ENCODE measurements at regions not wholly inside any gene's neighbourhood (a gene's known extent, or its start where the extent isn't known, plus 50 kb on each side); places are given as distances from the start of the nearest gene placed in this dataset.
"Not testable (repeated sequence)": the region's sequence is repeated elsewhere in the genome, so short reads cannot be mapped to it uniquely, and the experiment has no call there.

DNA sequence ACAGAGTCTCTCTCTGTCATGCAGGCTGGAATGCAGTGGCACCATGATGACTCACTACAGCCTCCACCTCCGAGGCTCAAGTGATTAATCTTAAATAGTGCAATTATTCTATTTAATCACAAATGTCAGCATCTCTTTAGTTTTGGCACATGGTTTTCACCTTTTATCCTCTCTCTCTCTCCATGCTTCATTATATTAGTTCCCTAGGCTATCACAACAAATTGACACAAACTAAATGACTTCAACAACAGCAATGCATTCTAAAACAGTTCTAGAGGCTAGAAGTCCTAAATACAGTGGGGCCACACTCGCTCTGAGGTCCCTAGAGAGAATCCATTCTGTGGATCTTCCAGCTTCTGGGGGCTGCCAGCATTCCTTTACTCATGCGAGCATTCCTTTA lies 178.2 kb upstream of the ZNG1F start:
- H3K27me3 Mint-ChIP-seq (ENCODE audit: low read depth); H3K36me3 Mint-ChIP-seq (ENCODE audit: insufficient read depth); H3K9me3 Mint-ChIP-seq: not testable (repeated sequence)

DNA sequence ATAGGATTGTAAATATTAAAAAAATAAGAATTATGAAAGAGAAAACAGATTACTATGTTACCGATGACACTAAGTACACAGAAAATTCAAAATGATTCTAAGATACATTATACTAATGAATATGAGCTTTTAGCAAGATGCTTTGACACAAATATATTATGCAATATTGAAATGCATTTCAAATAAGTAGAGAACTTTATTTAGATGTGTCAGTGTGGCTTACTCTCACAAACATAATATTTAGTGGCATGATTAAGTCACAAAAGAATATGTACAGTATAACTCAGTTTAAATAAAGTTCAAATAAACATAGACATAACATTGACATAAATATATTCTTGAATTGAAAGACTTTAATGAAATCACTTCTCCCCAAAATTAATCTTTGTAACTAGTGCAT lies 172.7 kb upstream of the ZNG1F start:
- H3K9me3 Mint-ChIP-seq; H3K27me3 Mint-ChIP-seq (ENCODE audit: low read depth); DNase-seq; H3K4me3 Mint-ChIP-seq; ATAC-seq; H3K4me1 Mint-ChIP-seq (ENCODE audit: low read depth); H3K36me3 Mint-ChIP-seq (ENCODE audit: insufficient read depth): not testable (repeated sequence)

More for the DNA sequence above, 178.2 kb upstream of the ZNG1F start:
- not testable (repeated sequence) for ATAC-seq; DNase-seq; H3K4me3 Mint-ChIP-seq; H3K4me1 Mint-ChIP-seq (ENCODE audit: low read depth)

- not testable (repeated sequence) for DNase-seq; H3K27me3 Mint-ChIP-seq (ENCODE audit: low read depth); H3K9me3 Mint-ChIP-seq; H3K4me1 Mint-ChIP-seq (ENCODE audit: low read depth); H3K36me3 Mint-ChIP-seq (ENCODE audit: insufficient read depth)
- H3K4me3 Mint-ChIP-seq: peak overlapping the region; percentile 97
- ATAC-seq: peak; percentile 70 to 88
Measured at GRCh38 chr9:41359116-41359515, 170.0 kb upstream of the ZNG1F start.

DNA sequence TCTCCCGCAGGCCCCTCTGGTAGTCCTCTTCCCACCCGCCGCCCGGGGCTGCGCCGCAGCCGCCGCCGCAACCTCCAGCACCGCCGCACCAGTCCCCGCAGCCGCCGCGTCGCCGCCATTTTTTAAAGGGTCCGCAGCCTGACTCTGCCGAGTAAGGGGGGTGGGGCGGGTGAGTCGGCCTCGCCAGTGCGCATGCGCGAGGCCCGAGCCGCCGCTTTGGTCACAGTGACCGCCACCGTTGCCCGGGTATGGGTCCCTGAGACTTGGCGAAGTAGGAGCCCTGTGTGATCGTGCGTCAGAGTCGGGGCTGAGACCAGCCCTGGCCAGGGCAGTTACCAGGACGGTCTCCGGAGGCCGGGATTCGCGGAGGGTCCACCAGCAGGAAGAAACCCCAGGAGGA lies 169.6 kb upstream of the ZNG1F start:
- H3K4me3 Mint-ChIP-seq: peak overlapping the region; percentile 97
- not testable (repeated sequence) for H3K36me3 Mint-ChIP-seq (ENCODE audit: insufficient read depth)
- peak in 1 of 2 donors; percentile 25 for ATAC-seq

DNA sequence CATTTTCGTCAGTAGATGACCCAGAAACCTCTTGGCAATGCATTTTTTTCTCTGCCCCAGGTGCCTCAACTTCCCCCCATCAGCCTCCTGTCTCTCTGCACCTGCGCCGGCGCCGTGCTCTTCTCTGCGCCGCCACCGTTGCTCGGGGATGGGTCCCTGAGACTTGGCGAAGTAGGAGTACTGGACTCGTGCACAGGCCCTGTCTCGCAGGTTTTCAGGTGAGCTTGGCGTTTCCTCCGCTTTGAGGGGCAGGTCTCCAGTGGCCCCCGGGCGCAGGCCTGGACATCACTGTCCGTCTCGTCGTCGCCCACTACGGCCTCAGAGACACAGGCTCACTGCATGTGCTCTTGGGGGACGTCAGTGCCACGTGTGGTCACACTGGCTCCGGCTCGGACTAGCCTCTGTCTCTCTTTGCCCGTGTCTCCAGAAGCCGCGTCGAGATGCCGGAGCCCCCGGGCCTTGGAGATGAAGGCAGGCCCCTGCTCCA lies 168.8 kb upstream of the ZNG1F start:
- peak overlapping the region; percentile 97 for H3K4me3 Mint-ChIP-seq
- H3K27me3 Mint-ChIP-seq (ENCODE audit: low read depth); H3K9me3 Mint-ChIP-seq; H3K36me3 Mint-ChIP-seq (ENCODE audit: insufficient read depth); H3K4me1 Mint-ChIP-seq (ENCODE audit: low read depth); ATAC-seq; DNase-seq: not testable (repeated sequence)

More for the DNA sequence above, 169.6 kb upstream of the ZNG1F start:
- H3K27me3 Mint-ChIP-seq (ENCODE audit: low read depth); H3K9me3 Mint-ChIP-seq; H3K4me1 Mint-ChIP-seq (ENCODE audit: low read depth): not testable (repeated sequence)
- DNase-seq: peak; percentile 78

- ATAC-seq; H3K36me3 Mint-ChIP-seq (ENCODE audit: insufficient read depth); H3K4me1 Mint-ChIP-seq (ENCODE audit: low read depth); DNase-seq; H3K27me3 Mint-ChIP-seq (ENCODE audit: low read depth); H3K9me3 Mint-ChIP-seq: not testable (repeated sequence)
- peak overlapping the region; percentile 97 for H3K4me3 Mint-ChIP-seq
Measured at GRCh38 chr9:41357350-41357748, 168.2 kb upstream of the ZNG1F start.

GRCh38 chr9:41356588-41357349 lies 167.7 kb upstream of the ZNG1F start:
- not testable (repeated sequence) for H3K9me3 Mint-ChIP-seq; H3K36me3 Mint-ChIP-seq (ENCODE audit: insufficient read depth); H3K27me3 Mint-ChIP-seq (ENCODE audit: low read depth); H3K4me1 Mint-ChIP-seq (ENCODE audit: low read depth)
- ATAC-seq (peak; percentile 62), DNase-seq (peak; percentile 86)
- peak overlapping the region; percentile 97 for H3K4me3 Mint-ChIP-seq

DNA sequence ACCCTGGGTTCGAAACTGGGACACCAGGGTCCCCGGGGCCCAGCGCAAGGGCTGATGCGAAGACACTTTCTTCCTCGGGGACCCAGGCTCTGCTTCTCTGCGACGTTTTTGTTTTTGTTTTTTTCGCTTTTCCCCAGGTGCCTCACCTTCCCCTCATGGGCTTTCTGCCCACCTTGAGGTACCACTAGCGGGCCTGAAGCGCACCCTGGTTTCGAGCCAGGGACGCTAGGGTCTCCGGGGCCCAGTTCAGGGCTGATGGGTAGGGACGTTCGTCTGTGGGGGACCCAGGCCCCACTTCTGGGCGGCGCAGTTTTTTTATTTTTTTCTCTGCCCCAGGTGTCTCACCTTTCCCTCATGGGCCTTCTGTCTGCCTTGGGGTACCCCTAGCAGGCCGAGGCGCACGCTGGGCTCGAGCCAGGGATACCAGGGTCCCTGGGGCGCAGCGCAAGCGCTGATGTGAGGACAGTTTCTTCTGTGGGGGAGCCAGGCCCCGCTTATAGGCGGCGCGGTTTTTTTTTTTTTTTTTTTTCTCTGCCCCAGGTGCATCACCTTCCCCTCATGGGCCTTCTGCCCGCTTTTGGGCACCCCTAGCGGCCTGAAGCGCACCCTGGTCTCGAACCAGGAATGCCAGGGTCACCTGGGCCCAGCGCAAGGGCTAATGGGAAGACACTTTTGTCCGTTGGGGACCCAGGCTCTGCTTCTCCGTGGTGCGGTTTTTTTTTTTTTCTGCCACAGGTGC lies 166.8 kb upstream of the ZNG1F start:
- ATAC-seq; H3K9me3 Mint-ChIP-seq; H3K27me3 Mint-ChIP-seq (ENCODE audit: low read depth): not testable (repeated sequence)

GRCh38 chr9:41354978-41355377 lies 165.9 kb upstream of the ZNG1F start:
- not testable (repeated sequence) for ATAC-seq; H3K27me3 Mint-ChIP-seq (ENCODE audit: low read depth); DNase-seq; H3K9me3 Mint-ChIP-seq; H3K36me3 Mint-ChIP-seq (ENCODE audit: insufficient read depth); H3K4me1 Mint-ChIP-seq (ENCODE audit: low read depth)
- H3K4me3 Mint-ChIP-seq: peak overlapping the region; percentile 74

More for the DNA sequence above, 166.8 kb upstream of the ZNG1F start:
- not testable (repeated sequence) for DNase-seq; H3K36me3 Mint-ChIP-seq (ENCODE audit: insufficient read depth); H3K4me1 Mint-ChIP-seq (ENCODE audit: low read depth)
- peak overlapping the region; percentile 45 for H3K4me3 Mint-ChIP-seq

DNA sequence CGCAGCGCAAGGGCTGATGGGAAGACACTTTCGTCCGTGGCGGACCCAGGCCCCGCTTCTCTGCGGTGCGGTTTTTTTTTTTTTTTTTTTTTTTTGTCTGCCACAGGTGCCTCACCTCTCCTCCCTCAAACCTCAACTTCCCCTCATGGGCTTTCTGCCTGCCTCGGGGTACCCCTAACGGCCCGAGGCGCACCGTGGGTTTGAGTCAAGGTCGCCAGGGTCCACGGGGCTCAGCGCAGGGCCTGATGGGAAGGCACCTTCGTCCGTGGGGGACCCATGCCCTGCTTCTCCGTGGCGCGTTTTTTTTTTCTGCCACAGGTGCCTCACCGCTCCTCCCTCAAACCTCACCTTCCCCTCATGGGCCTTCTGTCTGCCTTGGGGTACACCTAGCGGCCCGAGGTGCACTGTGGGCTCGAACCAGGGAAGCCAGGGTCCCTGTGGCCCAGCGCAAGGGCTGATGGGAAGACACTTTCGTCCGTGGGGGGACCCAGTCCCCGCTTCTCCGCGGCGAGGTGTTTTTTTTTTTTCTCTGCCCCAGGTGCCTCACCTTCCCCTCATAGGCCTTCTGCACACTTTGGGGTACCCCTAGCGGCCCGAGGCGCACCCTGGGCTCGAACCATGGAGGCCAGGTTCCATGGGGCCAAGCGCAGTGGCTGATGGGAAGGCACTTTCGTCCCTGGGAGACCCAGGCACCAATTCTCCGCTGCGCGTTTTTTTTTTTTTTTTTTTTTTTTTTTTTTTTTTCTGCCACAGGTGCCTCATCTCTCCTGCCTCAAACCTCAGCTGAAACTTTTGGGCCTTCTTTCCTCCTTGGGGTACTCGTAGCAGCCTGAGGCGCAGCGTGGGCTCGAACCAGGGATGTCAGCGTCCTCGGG lies 165.2 kb upstream of the ZNG1F start:
- not testable (repeated sequence) for H3K27me3 Mint-ChIP-seq (ENCODE audit: low read depth); H3K36me3 Mint-ChIP-seq (ENCODE audit: insufficient read depth); ATAC-seq

GRCh38 chr9:41353026-41353425 lies 163.9 kb upstream of the ZNG1F start:
- not testable (repeated sequence) for DNase-seq; H3K4me1 Mint-ChIP-seq (ENCODE audit: low read depth); H3K27me3 Mint-ChIP-seq (ENCODE audit: low read depth); H3K4me3 Mint-ChIP-seq; H3K36me3 Mint-ChIP-seq (ENCODE audit: insufficient read depth); H3K9me3 Mint-ChIP-seq; ATAC-seq

More for the DNA sequence above, 165.2 kb upstream of the ZNG1F start:
- DNase-seq; H3K9me3 Mint-ChIP-seq; H3K4me1 Mint-ChIP-seq (ENCODE audit: low read depth): not testable (repeated sequence)
- peak overlapping the region; percentile 74 for H3K4me3 Mint-ChIP-seq

- not testable (repeated sequence) for H3K9me3 Mint-ChIP-seq; H3K4me3 Mint-ChIP-seq; ATAC-seq; H3K4me1 Mint-ChIP-seq (ENCODE audit: low read depth); DNase-seq; H3K27me3 Mint-ChIP-seq (ENCODE audit: low read depth); H3K36me3 Mint-ChIP-seq (ENCODE audit: insufficient read depth)
Measured at GRCh38 chr9:41352390-41352789, 163.3 kb upstream of the ZNG1F start.

DNA sequence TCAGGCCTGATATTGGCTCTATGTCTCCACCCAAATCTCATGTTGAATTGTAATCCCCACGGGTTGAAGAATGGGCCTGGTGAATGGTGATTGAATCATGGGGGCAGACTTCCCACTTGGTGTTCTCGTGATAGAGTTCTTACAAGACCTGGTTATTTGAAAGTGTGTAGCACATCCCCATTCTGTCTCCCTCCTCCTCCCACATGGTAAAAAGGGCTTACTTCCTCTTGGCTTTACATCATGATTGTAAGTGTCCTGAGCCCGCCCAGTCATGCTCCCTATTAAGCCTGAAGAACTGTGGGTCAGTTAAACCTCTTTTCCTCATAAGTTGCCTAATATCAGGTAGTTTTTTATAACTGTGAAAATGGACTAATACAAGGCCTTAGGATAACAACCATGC lies 158.8 kb upstream of the ZNG1F start:
- ATAC-seq; H3K36me3 Mint-ChIP-seq (ENCODE audit: insufficient read depth); H3K4me3 Mint-ChIP-seq; H3K27me3 Mint-ChIP-seq (ENCODE audit: low read depth); DNase-seq; H3K9me3 Mint-ChIP-seq; H3K4me1 Mint-ChIP-seq (ENCODE audit: low read depth): not testable (repeated sequence)

DNA sequence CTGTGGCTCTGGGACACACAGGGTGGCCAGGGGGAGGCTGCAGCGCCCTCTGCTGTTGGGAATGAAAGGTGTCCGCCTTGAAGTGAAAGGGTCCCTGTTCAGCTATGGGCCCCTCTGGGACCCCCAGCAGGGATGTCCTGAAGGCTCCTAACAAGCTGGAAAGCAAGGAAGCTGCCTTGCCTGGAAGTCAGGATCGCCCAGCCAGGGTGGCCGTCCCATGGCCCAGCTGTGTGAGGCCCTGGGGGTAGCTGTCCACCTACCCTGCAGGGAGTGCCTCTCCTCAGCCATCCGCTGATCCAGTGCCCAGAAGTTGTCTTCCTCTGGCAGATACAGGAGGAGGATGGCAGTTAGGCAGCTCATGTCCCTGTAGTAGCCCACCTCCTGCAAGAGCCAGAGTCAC lies 143.4 kb upstream of the ZNG1F start:
- not testable (repeated sequence) for H3K9me3 Mint-ChIP-seq; H3K4me3 Mint-ChIP-seq; H3K4me1 Mint-ChIP-seq (ENCODE audit: low read depth); ATAC-seq; H3K27me3 Mint-ChIP-seq (ENCODE audit: low read depth); DNase-seq; H3K36me3 Mint-ChIP-seq (ENCODE audit: insufficient read depth)
